GM19455 (cell line): ENCODE measurements at regions not wholly inside any gene's neighbourhood (a gene's known extent, or its start where the extent isn't known, plus 50 kb on each side); places are given as distances from the start of the nearest gene placed in this dataset.

Source experiments
- ATAC-seq: cut with Tn5 transposase; IDR thresholded peaks from one replicate; pipeline ENCODE4 v1.9.1; 2021; ENCODE audit not compliant: unreplicated experiment

DNA sequence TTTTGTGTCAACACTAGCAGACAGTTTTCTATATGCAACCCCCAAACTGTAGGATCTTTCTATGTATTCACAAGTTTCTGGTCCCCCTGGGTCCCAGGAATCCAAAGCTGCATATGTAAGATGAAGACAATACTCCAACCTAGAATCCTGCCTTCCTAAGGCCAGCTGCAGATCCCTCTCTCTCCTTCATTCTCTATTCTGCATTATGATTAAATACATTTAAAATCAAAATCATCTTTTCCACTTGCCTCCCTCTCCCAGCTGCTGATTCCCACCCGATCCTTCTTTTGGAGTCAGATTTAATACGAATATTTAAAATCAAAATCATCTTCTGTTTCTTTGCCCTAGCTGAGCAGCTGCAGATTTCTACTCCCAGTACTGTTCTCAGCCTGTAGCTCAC, 783.0 kb upstream of the ZEB2 start:
- no peak for ATAC-seq

DNA sequence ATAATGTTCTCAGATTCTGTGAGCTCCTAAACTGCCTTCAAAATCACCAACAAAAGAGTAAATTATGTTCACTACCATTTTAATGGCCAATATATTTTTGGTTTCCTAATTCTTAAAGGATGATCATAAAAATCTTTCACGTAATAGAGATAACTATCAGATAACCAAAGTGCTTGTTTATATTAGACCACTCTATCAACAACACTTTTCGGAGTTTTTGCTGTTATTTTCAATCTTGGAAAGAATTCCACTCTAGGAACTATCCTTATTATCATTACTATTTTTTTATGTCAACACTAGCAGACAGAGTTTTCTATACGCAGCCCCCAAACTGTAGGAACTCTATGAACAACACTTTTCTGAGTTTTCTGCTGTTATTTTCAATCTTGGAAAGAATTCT, 782.5 kb upstream of the ZEB2 start:
- ATAC-seq = no peak

DNA sequence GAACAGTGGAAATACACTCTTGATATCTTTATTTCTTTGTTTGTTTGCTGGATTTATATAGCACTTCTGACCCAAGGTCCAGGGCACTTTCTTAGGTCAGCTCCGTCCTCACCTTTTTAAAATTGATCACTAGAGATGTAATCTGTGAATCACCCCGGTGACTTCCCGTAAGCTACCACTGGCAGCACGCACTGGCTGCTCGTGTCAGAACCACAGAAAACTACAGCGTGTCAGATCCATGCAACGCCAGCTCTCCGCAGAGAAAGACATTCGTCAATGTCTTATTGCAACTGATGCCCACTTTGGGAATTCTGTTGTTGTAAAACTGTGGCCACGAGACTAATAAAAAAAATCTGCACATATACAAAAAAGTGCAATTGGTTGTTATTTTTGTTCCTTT, 779.4 kb upstream of the ZEB2 start:
- ATAC-seq = no peak

DNA sequence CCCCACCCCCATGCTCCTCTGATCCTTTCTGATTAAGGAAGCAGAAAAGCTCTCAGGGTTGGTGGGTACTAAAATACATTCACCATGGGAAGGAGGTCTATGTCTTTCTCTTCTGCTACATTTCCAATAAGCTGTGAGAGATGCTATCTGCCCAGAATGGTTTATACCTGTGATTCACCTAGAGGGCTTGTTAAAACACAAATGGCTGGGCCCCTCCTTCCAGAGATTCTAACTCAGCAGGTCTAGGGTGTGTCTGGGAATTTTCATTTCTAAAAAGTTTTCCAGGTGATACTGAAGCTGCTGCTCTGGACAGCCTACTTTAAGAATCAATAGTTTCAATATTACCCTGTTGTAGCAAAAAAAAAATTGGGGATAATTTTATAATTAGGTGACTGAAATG, 772.2 kb upstream of the ZEB2 start:
- ATAC-seq = no peak

DNA sequence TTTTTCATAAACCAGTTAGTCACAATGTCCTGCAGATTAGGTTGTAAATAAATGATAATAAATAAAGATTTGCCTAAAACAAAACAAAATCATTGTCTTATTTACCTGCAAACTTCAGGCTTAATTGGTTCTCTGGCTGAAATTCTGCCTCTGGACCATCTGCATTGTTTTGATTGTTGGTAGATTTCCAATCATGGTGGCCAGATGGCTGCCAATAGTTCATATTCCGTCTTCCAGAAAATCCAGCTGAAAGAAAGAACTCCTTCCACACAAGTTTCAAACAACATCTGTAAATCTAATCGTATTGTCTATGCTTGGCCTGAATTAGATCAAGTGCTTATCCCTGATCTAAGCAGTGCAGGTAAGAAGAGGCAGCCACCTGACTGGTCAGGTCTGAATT, 771.1 kb upstream of the ZEB2 start:
- no peak for ATAC-seq

DNA sequence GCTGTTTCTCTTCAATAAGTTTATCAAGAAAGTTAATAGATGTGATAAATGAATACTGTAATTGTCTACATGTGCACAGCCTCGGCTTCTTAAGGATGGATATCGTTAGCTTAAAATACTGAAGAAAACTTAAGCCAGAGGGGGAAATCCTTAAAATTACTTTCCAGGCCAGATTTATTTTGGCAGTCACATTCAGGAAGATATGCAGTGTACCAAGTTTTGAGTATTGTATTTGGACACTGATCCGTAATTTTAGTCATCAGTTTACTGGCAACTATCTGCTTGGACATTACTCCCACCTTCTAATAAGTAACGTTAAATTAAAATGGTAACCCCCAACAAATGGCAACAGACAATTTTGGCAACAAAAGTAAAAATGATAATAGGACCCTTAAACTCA, 770.0 kb upstream of the ZEB2 start:
- no peak for ATAC-seq

DNA sequence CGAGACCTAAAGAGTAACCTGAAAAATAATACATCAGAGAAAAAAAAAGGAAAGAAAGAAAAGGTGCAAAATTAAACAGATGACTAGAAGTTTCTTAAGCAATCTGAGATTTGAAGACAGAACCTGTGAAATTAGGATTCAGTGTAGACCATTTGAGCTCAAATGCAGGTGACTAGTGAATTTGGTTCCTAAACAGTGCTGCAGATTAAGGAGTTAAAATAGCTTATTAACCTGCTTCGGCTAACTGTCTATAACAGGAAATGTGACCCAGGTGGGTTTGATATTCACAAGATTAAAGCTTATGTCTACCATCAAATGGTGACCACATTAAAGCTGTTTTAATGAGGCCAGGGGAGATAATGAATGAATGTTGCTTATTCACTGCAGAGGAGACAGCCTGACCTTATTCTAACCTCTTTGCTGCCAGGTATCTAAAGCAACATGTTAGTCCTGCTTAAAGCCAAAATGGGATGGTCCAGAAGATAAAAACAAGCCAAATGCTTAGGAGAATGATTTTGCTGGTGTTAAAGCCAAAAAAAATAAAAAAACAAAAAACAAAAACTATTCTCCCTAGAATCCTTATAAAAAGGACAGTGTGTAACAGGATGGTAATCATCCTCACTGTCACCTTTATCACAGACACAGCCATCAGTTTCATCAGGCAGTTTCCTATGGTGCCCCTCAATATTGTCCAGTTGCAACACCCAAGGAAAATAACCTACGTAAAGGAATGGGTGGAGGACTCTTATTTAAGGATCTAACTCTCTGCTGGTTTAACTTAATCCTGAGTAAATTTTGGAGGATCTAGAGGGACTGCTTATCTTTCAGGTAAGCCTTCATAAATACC, 769.0 kb upstream of the ZEB2 start:
- no peak for ATAC-seq

DNA sequence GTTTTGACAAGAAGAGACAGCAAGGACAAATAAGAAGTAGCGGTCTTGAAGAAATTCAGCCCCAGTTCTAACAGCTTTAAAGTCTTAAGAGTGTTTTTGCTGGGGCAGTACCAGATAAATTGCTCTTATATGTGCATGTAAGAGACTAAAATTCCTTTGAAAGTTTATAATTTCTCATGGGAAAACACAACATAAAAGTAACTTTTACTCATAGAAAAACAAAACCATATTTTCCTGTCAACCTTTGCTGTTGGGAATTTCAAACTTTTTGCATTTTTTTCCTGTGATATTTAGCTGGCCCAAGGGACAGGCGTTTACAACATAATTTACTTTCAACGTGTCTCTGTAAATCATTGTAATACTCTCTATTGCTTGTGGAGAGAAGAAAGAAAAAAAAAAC, 767.8 kb upstream of the ZEB2 start:
- no peak for ATAC-seq

DNA sequence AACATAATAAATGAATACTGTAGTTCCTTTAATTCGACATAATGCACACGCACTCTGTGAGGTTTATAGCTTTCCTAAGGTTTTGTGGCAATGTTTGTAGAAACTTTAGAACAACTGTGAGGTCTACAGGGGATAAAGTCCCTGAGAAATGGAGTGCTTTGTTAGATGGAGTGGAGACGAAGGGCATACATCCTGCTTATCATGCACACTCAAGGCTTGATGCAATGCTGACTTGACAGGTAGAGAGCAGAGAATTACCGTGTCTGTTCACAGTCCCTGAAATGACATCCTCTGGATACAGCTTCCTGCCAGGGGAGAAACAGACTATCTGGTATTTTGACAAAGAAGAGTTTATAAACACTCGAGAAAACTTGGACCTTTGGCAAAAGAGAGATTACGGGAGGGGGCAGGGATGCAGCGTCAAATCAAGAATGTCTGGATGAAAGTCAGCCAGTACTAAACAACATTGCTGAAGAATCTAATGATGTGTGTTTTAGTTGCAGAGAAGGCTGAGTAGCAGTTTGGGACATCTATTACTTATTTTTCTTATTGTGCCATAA, 766.9 kb upstream of the ZEB2 start:
- ATAC-seq = no peak

DNA sequence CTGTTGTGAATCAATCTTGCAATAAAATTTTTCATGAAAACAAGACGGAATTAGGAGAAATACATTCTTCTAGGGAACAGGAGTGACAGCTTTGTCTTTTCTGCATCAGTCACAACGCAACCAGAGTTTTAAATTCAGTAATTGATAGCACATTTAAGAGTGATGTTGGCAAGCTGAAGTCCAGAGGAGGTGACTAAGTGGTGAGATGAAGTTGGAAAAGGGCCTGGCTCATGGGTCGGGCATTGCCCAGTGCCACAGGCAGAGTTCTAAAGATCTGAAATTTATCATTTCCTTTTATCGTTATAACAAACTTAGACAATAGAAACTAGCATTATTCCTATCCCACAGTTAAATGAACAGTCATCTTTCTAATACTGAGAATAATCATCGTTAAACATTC, 764.6 kb upstream of the ZEB2 start:
- no peak for ATAC-seq

DNA sequence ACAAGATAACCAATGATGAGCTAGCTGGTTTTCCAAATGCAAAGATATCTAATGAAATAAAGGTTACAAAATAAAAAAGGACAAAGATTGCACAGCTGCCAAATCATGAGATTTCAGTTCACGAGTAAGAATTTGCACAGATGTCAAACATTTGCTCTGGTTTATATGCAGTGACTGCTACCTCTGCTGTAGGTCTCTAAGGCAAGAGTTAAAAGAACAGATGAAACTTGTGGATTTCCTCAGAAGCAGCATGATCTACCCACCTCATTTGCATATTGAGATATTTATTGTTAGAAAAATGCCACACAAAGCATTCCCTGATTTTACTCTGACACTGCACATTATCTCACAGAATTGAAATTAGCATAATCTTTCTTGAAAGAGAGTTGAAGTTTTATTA, 763.2 kb upstream of the ZEB2 start:
- ATAC-seq = no peak

DNA sequence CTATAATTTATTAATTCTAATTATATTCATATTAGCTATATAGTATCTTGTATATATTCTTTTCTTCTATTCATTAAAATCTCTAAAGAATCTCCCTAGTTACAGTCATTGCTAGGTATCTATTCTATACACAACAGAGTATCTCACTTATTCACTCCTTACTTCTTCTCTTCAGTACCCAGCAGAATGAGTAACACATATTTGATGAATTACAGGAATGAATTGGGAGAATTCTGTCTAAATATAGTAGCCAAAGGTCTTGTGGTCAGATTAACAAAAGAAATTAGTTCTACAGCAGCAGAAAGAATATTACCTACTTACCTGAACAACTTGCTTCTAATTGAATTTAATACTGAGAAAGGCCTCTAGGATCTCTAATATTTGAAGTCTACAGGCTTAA, 758.0 kb upstream of the ZEB2 start:
- no peak for ATAC-seq

DNA sequence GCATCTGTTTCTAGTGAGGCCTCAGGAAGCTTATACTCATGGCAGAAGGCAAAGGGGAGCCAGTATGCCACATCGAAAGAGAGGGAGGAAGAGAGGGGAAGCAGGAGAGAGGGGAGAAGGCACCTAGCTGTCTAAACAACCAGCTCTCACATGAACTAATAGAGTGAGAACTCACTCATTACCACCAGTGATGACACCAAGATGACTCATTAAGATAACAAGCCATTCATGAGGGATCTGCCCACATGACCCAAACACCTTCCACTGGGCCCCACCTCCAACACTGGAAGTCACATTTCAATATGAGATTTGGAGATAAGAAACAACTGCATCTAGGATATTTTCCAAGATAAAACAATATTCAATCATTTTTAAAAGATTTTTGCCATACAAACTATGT, 753.9 kb upstream of the ZEB2 start:
- ATAC-seq = no peak

DNA sequence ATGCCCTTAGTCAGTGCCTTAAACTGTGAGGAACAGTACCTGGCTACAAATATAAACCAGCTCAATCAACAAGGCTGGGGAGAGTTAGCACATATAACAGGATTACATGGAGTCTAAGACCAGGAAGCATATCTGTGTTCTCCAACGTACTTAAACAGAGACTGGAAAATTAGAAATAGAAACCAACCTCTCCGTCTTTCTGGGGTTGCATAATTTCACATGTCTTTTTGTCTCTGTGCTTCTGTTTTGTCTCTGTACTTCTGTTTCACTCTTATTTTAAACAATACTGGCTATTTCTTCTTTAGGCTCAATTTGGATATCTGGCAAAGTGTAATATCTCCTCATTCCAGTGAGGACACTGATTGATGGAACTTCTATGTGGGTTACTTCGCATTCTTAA, 749.0 kb upstream of the ZEB2 start:
- no peak for ATAC-seq

DNA sequence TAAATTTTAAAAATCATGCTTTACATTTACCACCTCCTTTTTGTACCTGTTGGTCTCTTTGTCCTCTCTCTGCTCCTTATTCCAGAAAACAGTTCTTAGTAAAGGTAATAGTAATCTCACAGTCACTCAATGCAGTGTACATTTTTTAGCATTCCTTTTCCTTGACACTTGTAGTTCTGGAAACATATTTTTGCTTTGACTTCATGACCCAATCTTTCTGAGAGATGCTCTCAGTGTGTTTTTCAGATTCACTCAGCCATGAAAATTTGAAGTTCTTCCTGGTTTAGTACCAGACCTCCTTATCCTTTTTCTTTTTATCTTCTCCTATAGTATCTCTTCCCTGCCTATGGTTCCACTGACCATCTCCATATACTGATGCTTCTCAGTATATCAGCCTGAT, 747.5 kb upstream of the ZEB2 start:
- ATAC-seq = no peak

DNA sequence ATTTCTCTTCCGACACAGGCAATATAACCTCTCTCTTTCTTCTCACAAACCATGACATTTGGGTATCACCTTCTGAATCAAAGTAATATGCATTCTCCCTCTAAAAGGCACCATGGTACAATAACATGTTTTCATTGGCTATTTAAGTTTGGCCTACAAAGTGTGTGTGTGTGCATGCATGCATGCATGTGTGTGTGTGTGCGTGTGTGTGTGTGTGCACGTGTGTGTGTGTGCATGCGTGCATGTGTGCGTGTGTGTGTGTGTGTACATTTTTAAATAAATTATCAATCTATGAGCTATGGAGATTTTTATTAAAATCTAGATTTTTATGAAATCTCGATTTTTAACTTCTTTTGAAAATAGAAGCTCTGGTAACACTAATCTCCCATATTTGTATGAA, 745.3 kb upstream of the ZEB2 start:
- ATAC-seq = no peak

DNA sequence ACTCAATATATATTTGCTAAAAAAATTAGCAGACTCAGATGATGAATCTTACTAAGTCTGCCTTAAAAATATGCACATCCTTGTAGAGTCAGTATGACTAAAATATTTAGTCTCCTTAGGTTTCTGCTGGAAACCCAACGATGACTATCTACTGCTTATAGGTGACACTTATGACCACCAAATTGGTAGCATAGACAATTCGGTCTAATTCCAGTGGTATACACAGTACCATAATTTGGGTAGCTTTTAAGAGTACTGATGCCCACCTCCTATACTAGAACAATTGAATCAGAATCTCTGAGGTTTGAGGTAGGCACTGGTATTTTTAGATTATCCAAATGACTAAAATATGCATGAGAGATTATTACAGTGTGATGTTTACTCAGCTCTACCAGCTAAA, 740.8 kb upstream of the ZEB2 start:
- ATAC-seq = no peak

DNA sequence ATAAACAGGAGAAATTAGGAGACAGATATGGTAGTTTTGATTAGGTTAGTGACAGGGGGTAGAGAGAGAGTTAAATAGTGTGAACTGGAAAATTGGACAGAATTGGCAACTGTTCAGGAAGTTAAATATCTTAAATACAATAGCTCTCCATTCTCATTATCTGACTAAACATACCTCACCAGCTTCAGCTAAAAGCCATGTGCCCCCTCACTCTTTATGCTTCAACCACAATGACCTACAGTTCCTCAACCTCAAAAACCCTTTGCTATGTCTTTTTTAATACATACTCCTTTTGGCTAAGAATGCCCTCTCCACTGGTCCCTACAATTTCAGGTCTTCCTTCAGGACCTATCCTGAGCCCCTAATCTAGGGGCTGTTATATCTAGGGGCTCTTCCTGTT, 740.2 kb upstream of the ZEB2 start:
- no peak for ATAC-seq

DNA sequence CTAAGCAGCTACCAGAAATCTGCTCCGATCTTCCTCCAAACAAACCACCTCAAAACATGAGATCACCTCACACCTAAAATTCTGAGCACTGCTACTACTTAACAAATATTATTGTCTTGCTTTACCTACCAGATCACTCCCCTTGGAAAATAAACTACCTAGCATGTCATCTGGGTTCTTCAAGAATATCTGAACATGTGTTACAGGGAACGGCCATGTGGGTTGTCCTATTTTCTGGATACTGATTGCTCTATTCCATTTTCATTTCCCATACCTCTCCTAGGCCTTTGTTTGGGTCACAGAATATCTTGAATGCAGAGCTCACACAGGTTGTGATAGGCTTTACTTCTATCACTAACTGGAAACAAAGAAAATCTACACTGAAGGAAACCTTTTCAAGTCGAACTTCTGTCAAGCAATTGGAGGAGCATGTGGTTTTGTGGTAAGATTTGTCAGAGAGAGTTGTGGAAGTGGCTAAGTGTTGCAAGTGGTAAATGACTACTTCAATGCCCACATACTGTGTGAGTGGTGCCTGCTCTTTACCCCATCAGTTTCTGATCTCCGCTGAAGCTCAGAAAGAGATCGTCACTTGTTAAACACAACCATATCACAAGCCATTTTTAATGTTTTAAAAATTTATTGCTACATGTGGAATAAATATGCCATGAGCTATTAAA, 739.1 kb upstream of the ZEB2 start:
- no peak for ATAC-seq

DNA sequence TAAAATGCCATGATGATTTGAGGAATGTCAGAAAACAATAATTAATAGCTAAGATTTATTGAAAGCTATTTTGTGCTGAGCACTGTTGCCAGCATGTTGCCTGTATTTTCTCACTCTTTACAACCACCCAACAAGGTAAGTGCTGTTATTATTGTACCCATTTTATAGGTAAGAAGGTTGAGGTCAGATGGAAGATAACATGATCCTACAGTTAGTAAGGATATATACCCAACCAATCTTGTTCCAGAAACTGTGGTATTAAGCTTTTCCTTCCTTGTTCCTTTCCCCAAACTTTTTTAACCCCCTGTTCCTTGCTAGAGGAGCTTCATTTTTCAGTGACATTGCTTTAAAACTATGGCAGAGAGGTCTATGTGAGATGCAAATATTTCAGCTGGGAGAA, 738.0 kb upstream of the ZEB2 start:
- ATAC-seq = no peak

DNA sequence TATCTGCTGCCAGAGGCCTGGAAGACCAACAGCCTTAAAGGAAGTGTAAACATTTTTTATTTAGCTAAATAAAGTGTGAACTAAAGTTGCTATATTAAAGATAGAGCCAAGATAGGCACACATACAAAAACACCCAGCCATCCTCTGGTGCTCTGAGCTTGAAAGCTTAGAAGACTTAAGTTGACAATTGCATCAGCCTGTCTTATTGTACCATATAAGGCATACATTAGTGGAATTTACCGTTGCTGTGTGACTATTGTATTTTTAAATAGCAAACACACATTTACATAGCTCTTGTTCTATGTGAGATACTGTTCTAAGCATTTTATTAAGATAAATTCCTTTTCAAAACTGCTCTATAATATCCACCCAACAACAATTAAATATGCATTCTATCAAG, 736.6 kb upstream of the ZEB2 start:
- no peak for ATAC-seq

DNA sequence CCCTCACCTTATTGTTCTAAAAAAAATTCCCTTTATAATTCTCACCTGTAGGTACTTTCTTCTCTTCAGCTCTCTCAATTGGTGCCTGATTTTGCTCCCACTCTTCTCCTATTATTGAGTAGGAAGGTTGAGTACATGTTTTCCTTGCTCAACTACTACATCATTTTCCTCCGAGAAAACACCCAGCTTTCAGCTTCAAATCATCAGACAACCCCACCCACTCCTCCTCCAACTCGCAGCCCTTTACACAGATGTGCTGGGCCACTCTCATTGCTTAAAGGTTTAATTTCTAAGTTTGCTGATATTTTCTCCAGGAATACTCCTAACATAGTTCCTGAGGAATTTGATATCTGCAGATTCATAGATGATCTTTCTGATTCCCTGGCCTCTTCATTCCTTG, 734.4 kb upstream of the ZEB2 start:
- no peak for ATAC-seq

DNA sequence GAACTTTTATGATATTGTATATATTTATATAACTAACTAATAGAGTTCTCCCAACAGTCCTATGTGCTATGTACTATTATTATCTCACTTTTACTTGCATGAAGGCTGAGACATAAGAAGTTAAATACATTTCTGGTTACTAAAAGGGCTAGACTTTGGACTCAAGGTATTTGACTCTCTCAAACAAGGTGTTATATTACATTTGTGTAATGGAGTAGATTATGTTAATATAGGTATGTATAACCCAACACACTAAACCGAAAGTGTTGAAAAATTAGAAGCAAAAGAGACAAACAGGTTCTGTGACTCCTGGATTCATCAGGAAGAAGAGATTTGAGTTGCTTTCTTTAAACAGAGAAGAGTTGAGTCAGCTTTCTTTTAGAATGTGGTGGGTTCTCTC, 733.6 kb upstream of the ZEB2 start:
- ATAC-seq = no peak
